Uterus (tissue), 2 donors: ENCODE measurements at regions not wholly inside any gene's neighbourhood (a gene's known extent, or its start where the extent isn't known, plus 50 kb on each side); places are given as distances from the start of the nearest gene placed in this dataset.

Experiments
- CTCF ChIP-seq, 4 experiments: fragments of 200-600 bp in 2 of 4; fragments of 450-650 bp in 2 of 4; sonication (generic) in 2 of 4; IDR thresholded peaks; one replicate each; pipeline ENCODE4 v1.5.1; 2016 to 2019; ENCODE audit warnings: antibody characterized with exemption in 4 of 4, mild to moderate bottlenecking in 2 of 4, moderate library complexity in 1 of 4
- POLR2A ChIP-seq, 2 donors: fragments of 450-650 bp; IDR thresholded peaks; one replicate each; pipeline ENCODE4 v1.6.1; 2016; ENCODE audit warnings: antibody characterized with exemption in 2 of 2, mild to moderate bottlenecking in 1 of 2, moderate library complexity in 1 of 2

- TF ChIP-seq CTCF (IDR thresholded peaks at IDR 0.05) (no peak), POLR2A (IDR thresholded peaks at IDR 0.05) (no peak)
Observed at GRCh38 chr5:88954511-88954910, 71.5 kb upstream of the MEF2C start.
